GM12878 (cell line): ENCODE measurements at regions not wholly inside any gene's neighbourhood (a gene's known extent, or its start where the extent isn't known, plus 50 kb on each side); places are given as distances from the start of the nearest gene placed in this dataset.

Experiments used
- BCL3 ChIP-seq: IDR thresholded peaks from 2 replicates; pipeline ENCODE4 v1.6.1; 2011; ENCODE audit warnings: borderline replicate concordance, low read depth, mild to moderate bottlenecking, moderate library complexity, low read length; ENCODE audit not compliant: insufficient read depth, poor library complexity, severe bottlenecking
- CTCF ChIP-seq, 3 experiments: IDR thresholded peaks in 2 of 3; conservative IDR thresholded peaks in 1 of 3; 2 replicates each; pipeline ENCODE4 v1.5.1; 2011; ENCODE audit warnings: low read depth in 3 of 3, low read length in 3 of 3, mild to moderate bottlenecking in 3 of 3, control low read depth in 2 of 3, moderate library complexity in 2 of 3, inconsistent platforms in 1 of 3, mixed read lengths in 1 of 3; ENCODE audit not compliant: control insufficient read depth in 2 of 3, insufficient read depth in 1 of 3; ENCODE audit errors: extremely low read depth in 1 of 3
- E4F1 ChIP-seq: fragments of 450-650 bp; IDR thresholded peaks from 2 replicates; pipeline ENCODE4 v1.6.1; 2018; ENCODE audit warnings: borderline replicate concordance, mild to moderate bottlenecking; ENCODE audit not compliant: partially characterized antibody
- MAX ChIP-seq: IDR thresholded peaks from 2 replicates; pipeline ENCODE4 v1.6.1; 2012; ENCODE audit warnings: low read depth, low read length, improper control_type of control experiment
- PAX5 ChIP-seq: IDR thresholded peaks from 2 replicates; pipeline ENCODE4 v1.6.1; 2011; ENCODE audit warnings: low read depth, low read length, borderline replicate concordance
- REST ChIP-seq: IDR thresholded peaks from 2 replicates; pipeline ENCODE4 v1.6.1; 2012; ENCODE audit warnings: mild to moderate bottlenecking, low read depth, low read length
- SREBF2 ChIP-seq: IDR thresholded peaks from 2 replicates; pipeline ENCODE4 v1.6.1; 2012; ENCODE audit warnings: mild to moderate bottlenecking, low read length
- SUZ12 ChIP-seq: fragments of 200-600 bp; sonication (generic); IDR thresholded peaks from one replicate; pipeline ENCODE4 v1.6.1; 2018; ENCODE audit warnings: antibody characterized with exemption, mild to moderate bottlenecking; ENCODE audit not compliant: unreplicated experiment

GRCh38 chr5:39755452-39755851, 330.7 kb upstream of the DAB2 start:
- TF ChIP-seq PAX5: no peak
- TF ChIP-seq REST: no peak
- TF ChIP-seq E4F1: no peak
- TF ChIP-seq MAX: no peak
- no peak for TF ChIP-seq CTCF (IDR thresholded peaks at IDR 0.05 in 2 of 3, conservative IDR thresholded peaks at IDR 0.05 in 1 of 3; ENCODE audit: control insufficient read depth in 2 of 3, extremely low read depth in 1 of 3, insufficient read depth in 1 of 3, low read depth in 3 of 3, low read length in 3 of 3)
- TF ChIP-seq BCL3: no peak
- no peak for TF ChIP-seq SREBF2
- TF ChIP-seq SUZ12: no peak
